MM.1S (cell line): ENCODE measurements at regions not wholly inside any gene's neighbourhood (a gene's known extent, or its start where the extent isn't known, plus 50 kb on each side); places are given as distances from the start of the nearest gene placed in this dataset.

Source experiments
- DNase-seq: peaks from one replicate; pipeline ENCODE4 v3.0.0-alpha.2; 2015
- H2AFZ ChIP-seq: fragments of 300-600 bp; sonication (generic); 2 replicates; pipeline ENCODE4 v1.6.0; 2016; ENCODE audit warnings: antibody characterized with exemption, low read length
- H3F3A ChIP-seq: fragments of 300-600 bp; sonication (generic); 2 replicates; pipeline ENCODE4 v1.6.1; 2016; ENCODE audit warnings: mild to moderate bottlenecking, antibody characterized with exemption, low read length, moderate library complexity, mixed read lengths; ENCODE audit not compliant: insufficient read depth
- H3K27ac ChIP-seq: fragments of 300-600 bp; sonication (generic); 2 replicates; pipeline ENCODE4 v1.5.1; 2016; ENCODE audit warnings: mild to moderate bottlenecking, low read length
- H3K27me3 ChIP-seq: fragments of 300-600 bp; sonication (generic); replicated peaks from 2 replicates; pipeline ENCODE4 v1.6.0; 2016; ENCODE audit warnings: low read length; ENCODE audit not compliant: insufficient read depth
- H3K36me3 ChIP-seq: fragments of 300-600 bp; sonication (generic); replicated peaks from 2 replicates; pipeline ENCODE4 v1.6.1; 2016; ENCODE audit warnings: mild to moderate bottlenecking, low read length, mixed read lengths; ENCODE audit not compliant: insufficient read depth
- H3K4me1 ChIP-seq: fragments of 300-600 bp; sonication (generic); 2 replicates; pipeline ENCODE4 v1.6.1; 2016; ENCODE audit warnings: low read length, mixed read lengths
- H3K4me2 ChIP-seq: fragments of 300-600 bp; sonication (generic); 2 replicates; pipeline ENCODE4 v1.6.0; 2016; ENCODE audit warnings: low read depth, low read length
- H3K4me3 ChIP-seq: fragments of 300-600 bp; sonication (generic); 2 replicates; pipeline ENCODE4 v1.5.1; 2016; ENCODE audit warnings: low read length, mixed read lengths
- H3K79me2 ChIP-seq: fragments of 300-600 bp; sonication (generic); 2 replicates; pipeline ENCODE4 v1.6.1; 2016; ENCODE audit warnings: mixed run types, low read length, mixed read lengths
- H3K9ac ChIP-seq: fragments of 300-600 bp; sonication (generic); 2 replicates; pipeline ENCODE4 v1.6.1; 2016; ENCODE audit warnings: low read length, mixed read lengths
- H3K9me2 ChIP-seq: fragments of 300-600 bp; sonication (generic); replicated peaks from 2 replicates; pipeline ENCODE4 v1.6.1; 2016; ENCODE audit warnings: mild to moderate bottlenecking, low read length, mixed read lengths; ENCODE audit not compliant: insufficient read depth
- H3K9me3 ChIP-seq: fragments of 300-600 bp; sonication (generic); replicated peaks from 2 replicates; pipeline ENCODE4 v1.6.1; 2016; ENCODE audit warnings: mild to moderate bottlenecking, low read length, mixed read lengths; ENCODE audit not compliant: insufficient read depth
- H4K20me1 ChIP-seq: fragments of 300-600 bp; sonication (generic); 2 replicates; pipeline ENCODE4 v1.6.1; 2016; ENCODE audit warnings: mild to moderate bottlenecking, low read length, moderate library complexity, mixed read lengths; ENCODE audit not compliant: insufficient read depth
- EZH2 ChIP-seq: fragments of 300-600 bp; sonication (generic); optimal IDR thresholded peaks from 2 replicates; pipeline ENCODE3; 2017; ENCODE audit warnings: low read depth, mild to moderate bottlenecking, antibody characterized with exemption, low read length, mixed read lengths
- EZH2phosphoT487 ChIP-seq: fragments of 300-600 bp; sonication (generic); IDR thresholded peaks from 2 replicates; pipeline ENCODE4 v1.6.1; 2018; ENCODE audit warnings: antibody characterized with exemption, low read length
- TF ChIP-seq, protein P1 (sequence below): fragments of 300-600 bp; sonication (generic); IDR thresholded peaks from 2 replicates; pipeline ENCODE4 v1.5.1; 2016; ENCODE audit warnings: antibody characterized with exemption, low read length, mixed read lengths

DNA sequence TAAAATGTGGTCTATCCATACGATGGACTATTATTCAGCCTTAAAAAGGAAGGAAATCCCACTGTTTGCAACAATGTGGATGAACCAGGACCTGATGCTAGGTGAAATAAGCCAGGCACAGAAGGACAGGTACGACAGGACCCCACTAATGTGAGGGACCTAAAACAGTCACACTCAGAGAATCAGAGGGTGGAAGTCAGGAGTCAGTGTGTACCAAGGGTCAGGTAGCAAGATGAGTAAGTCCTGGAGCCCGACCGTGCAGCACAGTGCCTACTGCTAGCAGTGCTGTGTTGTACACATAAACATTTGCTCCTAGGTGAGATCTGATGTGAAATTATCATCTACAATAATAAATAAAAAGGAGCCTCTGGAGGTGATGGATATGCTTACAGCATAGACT is 322.3 kb downstream of the GLRX3 start:
- H3K4me1 ChIP-seq, result no peaks in the 10 kb centered on the region
- no peaks in the 10 kb centered on the region for H3K27me3 ChIP-seq
- H3K79me2 ChIP-seq, result no peaks in the 10 kb centered on the region
- H3K9me2 ChIP-seq, result no peaks in the 10 kb centered on the region
- H4K20me1 ChIP-seq, result no peaks in the 10 kb centered on the region
- no peak overlapping the region for H3K4me2 ChIP-seq
- no peak overlapping the region for H3K9ac ChIP-seq
- DNase-seq, result no peak
- H3K4me3 ChIP-seq, result no peak overlapping the region
- TF ChIP-seq EZH2phosphoT487 (no peak), EZH2 (no peak)
- TF ChIP-seq, protein P1, sequence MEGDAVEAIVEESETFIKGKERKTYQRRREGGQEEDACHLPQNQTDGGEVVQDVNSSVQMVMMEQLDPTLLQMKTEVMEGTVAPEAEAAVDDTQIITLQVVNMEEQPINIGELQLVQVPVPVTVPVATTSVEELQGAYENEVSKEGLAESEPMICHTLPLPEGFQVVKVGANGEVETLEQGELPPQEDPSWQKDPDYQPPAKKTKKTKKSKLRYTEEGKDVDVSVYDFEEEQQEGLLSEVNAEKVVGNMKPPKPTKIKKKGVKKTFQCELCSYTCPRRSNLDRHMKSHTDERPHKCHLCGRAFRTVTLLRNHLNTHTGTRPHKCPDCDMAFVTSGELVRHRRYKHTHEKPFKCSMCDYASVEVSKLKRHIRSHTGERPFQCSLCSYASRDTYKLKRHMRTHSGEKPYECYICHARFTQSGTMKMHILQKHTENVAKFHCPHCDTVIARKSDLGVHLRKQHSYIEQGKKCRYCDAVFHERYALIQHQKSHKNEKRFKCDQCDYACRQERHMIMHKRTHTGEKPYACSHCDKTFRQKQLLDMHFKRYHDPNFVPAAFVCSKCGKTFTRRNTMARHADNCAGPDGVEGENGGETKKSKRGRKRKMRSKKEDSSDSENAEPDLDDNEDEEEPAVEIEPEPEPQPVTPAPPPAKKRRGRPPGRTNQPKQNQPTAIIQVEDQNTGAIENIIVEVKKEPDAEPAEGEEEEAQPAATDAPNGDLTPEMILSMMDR, result no peak
- no peak overlapping the region for H2AFZ ChIP-seq
- no peaks in the 10 kb centered on the region for H3K9me3 ChIP-seq
- no peaks in the 10 kb centered on the region for H3K36me3 ChIP-seq
- no peak overlapping the region for H3K27ac ChIP-seq
- H3F3A ChIP-seq, result no peaks in the 10 kb centered on the region

DNA sequence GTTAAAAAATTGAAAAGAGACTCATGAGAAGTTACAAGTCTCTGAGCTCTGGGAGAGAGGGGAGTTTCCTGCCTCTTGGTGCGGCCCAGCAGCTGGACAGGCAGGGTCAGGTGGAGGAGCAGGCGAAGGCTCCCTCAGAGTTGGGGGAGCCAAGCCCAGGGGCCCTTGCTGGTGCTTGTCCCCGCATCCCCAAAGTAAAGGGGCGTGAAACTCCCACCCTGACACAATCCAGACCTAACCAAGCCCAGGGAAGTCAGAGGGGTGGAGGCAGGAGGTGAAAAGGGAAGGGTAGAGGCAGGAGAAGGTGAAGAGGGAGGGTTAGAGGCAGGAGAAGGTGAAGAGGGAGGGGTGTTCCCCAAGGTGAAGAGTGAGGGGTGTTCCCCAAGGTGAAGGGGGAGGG is 322.8 kb downstream of the GLRX3 start:
- Histone ChIP-seq H3K4me3 (no peak overlapping the region), H3K27ac (no peak overlapping the region), H3K27me3 (no peaks in the 10 kb centered on the region), H2AFZ (no peak overlapping the region), H3K9me3 (no peaks in the 10 kb centered on the region), H3K9ac (no peak overlapping the region), H3F3A (no peaks in the 10 kb centered on the region), H3K79me2 (no peaks in the 10 kb centered on the region), H3K4me1 (no peaks in the 10 kb centered on the region), H4K20me1 (no peaks in the 10 kb centered on the region), H3K4me2 (no peak overlapping the region), H3K36me3 (no peaks in the 10 kb centered on the region), H3K9me2 (no peaks in the 10 kb centered on the region)
- no peak for TF ChIP-seq EZH2
- TF ChIP-seq, protein P1, result no peak
- no peak for TF ChIP-seq EZH2phosphoT487
- no peak for DNase-seq

DNA sequence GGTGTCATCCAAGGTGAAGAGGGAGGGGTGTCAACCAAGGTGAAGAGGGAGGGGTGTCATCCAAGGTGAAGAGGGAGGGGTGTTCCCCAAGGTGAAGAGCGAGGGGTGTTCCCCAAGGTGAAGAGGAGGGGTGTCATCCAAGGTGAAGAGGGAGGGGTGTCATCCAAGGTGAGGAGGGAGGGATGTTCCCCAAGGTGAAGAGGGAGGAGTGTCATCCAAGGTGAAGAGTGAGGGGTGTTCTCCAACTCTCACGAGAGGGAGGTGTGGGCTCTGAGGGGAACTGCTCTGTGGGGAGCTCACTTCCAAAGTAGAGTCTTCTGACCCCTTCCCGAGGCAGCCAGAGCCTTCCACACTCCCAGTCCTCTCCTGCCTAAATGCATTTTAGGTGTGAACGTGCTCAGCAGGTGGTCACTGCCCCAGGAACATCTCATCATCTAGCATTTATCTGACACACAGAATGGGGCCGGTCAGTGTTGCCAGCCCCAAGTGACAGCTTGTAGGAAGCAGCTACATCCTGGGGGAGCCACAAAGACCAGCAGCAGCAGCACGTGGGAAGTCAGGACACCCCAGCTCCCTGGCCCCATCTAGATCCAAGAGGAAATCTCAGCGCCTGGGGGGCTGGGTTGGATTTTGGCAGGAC is 323.8 kb downstream of the GLRX3 start:
- Histone ChIP-seq H3K36me3 (no peaks in the 10 kb centered on the region), H3K4me2 (no peak overlapping the region), H3K4me1 (peaks cover 5% of the 10 kb centered on the region), H3K27me3 (no peaks in the 10 kb centered on the region), H4K20me1 (no peaks in the 10 kb centered on the region), H3K9ac (no peak overlapping the region), H3K4me3 (no peak overlapping the region), H3K79me2 (no peaks in the 10 kb centered on the region), H3K9me3 (no peaks in the 10 kb centered on the region), H2AFZ (no peak overlapping the region), H3K9me2 (no peaks in the 10 kb centered on the region), H3F3A (peaks cover 1% of the 10 kb centered on the region; the same call in 1 of the 2 replicates), H3K27ac (no peak overlapping the region)
- DNase-seq, result no peak
- TF ChIP-seq EZH2 (no peak), EZH2phosphoT487 (no peak)
- TF ChIP-seq, protein P1, result no peak
